Mucosa of gallbladder (tissue), 1 donor: ENCODE measurements at regions not wholly inside any gene's neighbourhood (a gene's known extent, or its start where the extent isn't known, plus 50 kb on each side); places are given as distances from the start of the nearest gene placed in this dataset.
"Not testable (repeated sequence)": the region's sequence is repeated elsewhere in the genome, so short reads cannot be mapped to it uniquely, and the experiment has no call there.

Experiments
- DNase-seq: peaks from one replicate; pipeline ENCODE4 v3.0.0-alpha.2; 2020; ENCODE audit warnings: low spot score
- donor health status: DM: no; HTN: no; CAD: no.

GRCh38 chr2:13597176-13597575 lies 880.4 kb downstream of the TRIB2 start:
- no peak for DNase-seq

DNA sequence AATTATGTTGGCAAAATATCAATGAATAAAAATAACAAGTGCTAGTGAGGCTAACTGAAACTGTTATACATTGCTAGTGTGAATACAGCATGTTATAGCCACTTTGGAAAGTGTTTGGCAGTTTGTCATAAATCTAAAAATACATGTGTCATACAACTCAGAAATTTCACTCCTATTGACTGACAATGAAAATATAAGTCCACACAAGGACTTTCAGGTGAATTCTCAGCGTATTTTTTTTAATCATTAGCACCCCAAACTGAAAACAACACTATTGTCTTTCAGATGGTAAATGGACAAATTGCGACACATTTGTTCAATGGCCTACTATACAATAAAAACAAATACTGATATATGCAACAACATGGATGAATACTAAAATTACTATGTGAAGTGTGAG lies 884.8 kb downstream of the TRIB2 start:
- no peak for DNase-seq

DNA sequence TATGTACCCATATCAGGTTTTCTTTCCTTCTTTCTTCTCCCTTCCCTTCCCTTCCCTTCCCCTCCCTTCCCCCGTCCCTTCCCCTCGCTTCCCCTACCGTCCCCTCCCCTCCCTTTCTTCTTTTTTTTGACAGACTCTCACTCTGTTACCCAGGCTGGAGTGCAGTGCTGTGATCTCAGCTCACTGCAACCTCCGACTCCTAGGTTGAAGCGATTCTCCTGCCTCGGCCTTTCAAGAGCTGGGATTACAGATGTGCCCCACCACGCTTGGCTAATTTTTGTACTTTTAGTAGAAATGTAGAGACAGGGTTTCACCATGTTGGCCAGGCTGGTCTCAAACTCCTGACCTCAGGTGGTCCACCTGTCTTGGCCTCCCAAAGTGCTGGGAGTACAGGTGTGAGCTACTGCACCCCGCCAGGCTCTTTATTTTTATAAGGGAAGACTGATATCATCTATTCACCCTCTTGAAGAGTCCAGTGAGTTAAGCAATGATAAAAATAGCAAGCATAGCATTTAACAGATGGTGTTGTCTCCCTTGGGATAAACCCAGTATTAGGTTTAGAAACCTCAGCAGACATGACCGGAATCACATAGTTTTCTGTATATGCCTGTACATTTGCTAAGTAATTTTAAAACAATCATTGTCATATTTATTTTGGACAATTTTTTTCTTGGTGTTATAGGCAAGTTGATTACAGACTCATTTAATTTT lies 888.4 kb downstream of the TRIB2 start:
- DNase-seq = no peak

DNA sequence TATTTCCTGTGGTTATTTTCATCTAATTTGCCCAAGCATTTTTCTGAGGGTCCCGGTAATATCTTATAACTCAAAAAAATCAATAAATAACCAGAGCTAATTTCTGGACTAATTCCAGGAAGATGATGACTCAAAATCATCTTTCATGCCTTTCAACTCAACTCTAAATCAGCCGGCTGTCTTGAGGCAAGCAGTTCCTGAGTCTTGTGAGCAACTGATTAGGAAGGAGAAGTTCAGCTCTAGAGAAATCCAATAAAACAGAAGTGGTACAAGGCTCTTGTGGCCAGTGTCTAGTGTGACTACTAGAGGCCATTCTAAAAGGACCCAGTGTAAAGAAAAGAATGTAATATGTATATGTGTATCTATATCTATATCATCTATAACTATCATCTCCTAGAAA lies 890.4 kb downstream of the TRIB2 start:
- no peak for DNase-seq

DNA sequence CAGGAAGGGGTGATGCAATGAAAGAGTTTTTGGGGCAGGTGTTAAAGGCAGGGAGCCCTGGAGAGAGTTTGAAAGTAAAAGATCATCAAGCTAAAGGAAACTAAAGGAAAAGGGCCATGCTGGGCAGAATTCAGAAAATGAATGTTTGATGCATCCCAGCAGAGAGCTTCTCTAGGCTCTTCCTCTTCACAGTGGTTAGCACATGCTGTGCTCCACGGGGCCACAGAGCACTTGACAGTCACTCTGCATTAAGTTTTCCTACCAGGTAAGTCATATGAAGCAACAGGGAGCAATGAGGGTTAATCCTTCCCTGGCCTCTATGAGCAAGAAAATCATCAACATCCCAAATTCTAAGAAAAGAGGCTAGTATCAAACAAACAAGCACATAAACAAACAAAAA lies 895.2 kb downstream of the TRIB2 start:
- DNase-seq = no peak

GRCh38 chr2:13616059-13616458 lies 899.3 kb downstream of the TRIB2 start:
- DNase-seq = no peak

DNA sequence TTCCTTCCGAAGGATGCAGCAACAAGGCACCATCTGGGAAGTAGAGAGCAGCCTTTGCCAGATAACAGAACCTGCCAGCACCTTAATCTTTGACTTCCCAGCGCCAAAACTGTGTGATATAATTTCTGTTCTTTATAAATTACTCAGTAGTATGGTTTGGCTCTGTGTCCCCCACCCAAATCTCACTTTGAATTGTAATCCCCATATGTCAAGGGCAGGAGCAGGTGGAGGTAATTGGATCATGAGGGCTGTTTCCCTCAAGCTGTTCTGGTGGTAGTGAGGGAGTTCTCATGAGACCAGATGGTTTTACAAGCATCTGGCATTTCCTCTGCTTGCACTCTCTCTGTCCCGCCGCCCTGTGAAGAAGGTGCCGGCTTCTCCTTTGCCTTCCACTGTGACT lies 899.9 kb downstream of the TRIB2 start:
- DNase-seq = no peak

DNA sequence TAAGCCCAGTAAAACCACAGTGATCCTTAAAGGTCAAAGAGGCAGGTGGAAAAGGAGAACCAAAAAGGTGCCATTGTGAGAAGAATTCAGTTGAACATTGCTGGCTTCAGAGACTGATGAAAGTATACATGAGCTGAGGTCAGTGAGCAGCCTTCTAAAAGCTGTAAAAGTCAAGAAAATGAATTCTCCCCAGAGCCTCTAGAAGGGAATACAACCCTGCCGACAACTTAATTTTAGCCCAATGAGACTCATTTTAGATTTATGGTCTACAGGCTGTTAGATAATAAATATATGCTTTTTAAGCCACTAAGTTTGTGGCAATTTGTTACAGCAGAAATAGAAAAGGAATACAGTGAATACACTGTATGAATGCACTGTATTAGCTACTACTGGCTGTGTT lies 911.4 kb downstream of the TRIB2 start:
- DNase-seq = no peak

DNA sequence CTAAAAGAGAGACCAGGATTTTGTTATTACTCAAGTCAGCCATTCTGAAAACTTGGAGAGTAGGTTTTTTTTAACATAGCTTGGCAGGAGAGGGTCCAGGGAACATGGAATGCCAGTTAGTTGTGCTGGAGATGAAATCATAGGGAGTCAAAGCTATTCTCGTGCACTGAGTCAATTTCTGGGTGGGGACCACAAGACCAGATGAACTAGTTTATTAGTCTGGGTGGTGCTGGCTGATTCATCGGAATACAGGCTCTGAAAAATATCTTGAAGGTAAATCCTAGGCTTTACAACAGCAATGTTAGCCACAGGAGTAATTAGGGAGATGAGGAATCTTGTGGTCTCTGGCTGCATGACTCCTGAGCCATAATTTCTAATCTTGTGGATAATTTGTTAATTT lies 921.4 kb downstream of the TRIB2 start:
- DNase-seq = peak; percentile 23

DNA sequence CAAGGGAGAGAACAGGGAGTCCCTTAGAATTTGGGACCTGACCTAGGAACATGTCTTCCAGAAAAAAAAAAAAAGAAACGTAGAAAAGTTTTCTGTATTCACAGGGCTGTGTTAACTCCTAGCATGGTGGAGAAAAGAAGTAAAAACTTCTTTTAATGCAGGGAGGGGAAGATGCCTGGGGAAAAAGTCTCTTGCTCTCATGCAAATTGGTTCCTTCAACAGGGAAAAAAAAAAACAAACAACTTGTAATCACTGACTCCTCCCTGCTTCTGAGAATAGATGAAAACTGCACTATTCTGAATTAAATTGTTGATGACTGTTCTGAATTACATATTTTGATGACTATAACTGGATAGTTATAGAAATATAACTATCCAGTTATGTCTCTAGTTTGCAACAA lies 933.2 kb downstream of the TRIB2 start:
- DNase-seq = no peak

DNA sequence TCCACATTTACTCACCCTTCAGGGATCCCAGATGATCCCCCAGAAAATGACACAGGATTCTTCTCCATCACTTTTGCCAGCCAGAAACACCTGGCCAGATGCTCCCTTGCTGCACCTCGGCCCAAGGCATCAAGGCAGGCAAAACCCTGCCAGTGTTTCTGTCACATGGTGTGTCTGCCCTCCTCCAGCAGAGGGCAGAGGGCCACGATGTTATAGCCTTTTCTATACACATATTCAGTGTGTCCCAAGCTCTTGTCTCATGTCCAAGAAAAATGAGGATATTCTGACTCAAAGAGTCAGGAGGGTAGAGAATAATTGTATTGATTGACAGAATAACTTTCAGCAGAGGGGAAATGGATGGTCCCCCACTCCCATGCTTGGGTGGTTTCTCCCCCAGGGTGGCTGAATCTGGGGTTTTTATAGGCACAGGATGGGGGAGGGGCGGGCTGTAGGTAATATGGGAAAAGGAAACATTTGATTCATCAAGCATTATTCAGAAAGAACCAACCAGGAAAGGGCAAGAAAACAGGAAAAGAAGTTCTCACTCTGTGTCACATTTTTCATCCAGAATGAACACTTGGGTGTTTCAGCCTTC lies 933.9 kb downstream of the TRIB2 start:
- no peak for DNase-seq

- DNase-seq = no peak
Measured at GRCh38 chr2:13651684-13652131, 935.0 kb downstream of the TRIB2 start.

GRCh38 chr2:13652531-13653313 lies 936.0 kb downstream of the TRIB2 start:
- DNase-seq = no peak

GRCh38 chr2:13654416-13654815 lies 937.7 kb downstream of the TRIB2 start:
- no peak for DNase-seq

GRCh38 chr2:13660231-13660630 lies 943.5 kb downstream of the TRIB2 start:
- no peak for DNase-seq

- DNase-seq = no peak
Measured at GRCh38 chr2:13662055-13662454, 945.3 kb downstream of the TRIB2 start.

- no peak for DNase-seq
Measured at GRCh38 chr2:13666582-13667414, 950.1 kb downstream of the TRIB2 start.

- no peak for DNase-seq
Measured at GRCh38 chr2:13667415-13667757, 950.6 kb downstream of the TRIB2 start.

GRCh38 chr2:13669607-13670006 lies 952.9 kb downstream of the TRIB2 start:
- DNase-seq = no peak

- not testable (repeated sequence) for DNase-seq
Measured at GRCh38 chr2:13673821-13674220, 957.1 kb downstream of the TRIB2 start.

DNA sequence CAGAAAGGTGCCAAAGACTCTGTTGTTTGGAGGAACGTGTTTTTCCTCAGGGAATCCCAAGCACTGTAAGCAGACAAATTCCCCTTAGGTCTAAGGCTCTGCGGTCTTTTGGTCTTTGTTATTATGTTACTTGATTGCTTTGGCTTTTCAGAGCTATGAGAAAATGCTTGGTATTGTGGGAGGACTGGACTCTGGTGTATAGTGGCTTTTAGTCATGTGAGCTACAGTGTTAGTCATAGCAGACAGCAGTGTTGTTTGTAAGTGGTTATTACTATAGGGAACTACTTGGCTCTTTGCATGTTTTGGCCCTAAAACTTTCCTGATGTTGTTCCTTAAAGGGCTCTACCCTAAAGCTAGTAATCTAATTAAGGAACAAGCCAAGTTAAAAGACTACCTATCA lies 956.2 kb upstream of the LRATD1 start:
- no peak for DNase-seq

DNA sequence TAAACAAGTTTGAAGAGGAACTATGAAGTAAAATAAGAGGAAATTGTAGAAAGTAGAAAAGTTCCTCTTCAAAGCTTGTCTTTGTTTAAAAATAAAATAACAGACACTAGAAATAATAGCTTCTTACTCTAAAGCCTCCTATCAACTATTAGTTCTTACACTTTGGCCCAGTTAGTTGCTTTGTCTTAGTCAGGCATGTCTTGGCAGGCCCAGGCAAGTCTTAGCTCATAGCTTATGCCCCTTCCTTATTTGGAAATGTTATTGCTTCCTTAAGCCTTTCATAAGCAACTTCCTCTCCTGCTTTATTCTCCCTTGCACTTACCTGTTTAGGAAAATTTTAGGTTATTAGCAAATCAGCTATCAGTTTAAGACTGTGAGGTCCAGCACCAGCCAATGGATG lies 950.6 kb upstream of the LRATD1 start:
- no peak for DNase-seq
